ENCODE measurements at regions not wholly inside any gene's neighbourhood (a gene's known extent, or its start where the extent isn't known, plus 50 kb on each side); places are given as distances from the start of the nearest gene placed in this dataset.

DNA sequence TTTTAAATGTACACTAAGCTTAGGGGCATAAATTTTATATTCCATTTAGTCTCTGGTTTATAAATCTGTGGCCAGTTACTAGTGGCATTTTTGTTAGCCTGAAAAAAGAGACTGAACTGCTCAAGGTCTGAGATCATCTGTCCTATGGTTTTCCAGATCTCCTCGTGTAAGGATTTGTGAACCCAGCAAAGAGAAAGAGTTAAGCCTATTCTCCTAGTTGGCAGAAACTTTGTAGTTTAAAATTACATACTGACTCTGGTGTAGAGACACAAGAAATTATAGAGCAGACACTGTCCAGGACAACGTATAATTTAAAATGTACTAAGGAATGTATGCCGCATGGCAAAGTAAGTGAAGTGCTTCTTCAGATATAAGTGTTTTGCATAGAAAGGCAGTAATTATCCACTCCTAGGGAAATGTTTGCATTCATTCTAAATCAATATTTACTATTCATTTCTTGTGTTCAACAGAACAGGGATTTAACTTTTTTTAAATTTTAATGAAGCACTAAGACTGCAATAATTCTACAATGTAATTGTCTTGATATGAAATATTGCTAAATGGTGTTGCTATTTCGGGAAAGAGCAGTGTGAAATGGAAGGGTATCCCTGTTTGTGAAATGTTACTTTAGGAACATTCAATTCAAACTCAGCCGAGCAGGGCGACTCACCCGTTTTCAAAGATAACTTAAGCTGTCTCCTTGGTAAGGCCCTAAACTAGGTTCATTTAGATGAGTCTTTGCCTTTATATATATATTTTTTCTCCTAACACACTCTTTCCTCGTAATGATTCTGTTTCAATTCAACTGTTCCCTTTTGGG, 508.4 kb upstream of the ZEB2 start:
- no peak for DNase-seq
- Histone ChIP-seq H3K27ac (no peak overlapping the region), H3K9me3 (no peaks in the 10 kb centered on the region), H3K36me3 (no peaks in the 10 kb centered on the region), H3K4me3 (no peak overlapping the region), H3K27me3 (peaks cover 0 to 4% (median 0%) of the 10 kb centered on the region in 3 donors), H3K4me1 (peaks cover 0 to 10% (median 0%) of the 10 kb centered on the region in 4 donors)
- TF ChIP-seq, protein P1, sequence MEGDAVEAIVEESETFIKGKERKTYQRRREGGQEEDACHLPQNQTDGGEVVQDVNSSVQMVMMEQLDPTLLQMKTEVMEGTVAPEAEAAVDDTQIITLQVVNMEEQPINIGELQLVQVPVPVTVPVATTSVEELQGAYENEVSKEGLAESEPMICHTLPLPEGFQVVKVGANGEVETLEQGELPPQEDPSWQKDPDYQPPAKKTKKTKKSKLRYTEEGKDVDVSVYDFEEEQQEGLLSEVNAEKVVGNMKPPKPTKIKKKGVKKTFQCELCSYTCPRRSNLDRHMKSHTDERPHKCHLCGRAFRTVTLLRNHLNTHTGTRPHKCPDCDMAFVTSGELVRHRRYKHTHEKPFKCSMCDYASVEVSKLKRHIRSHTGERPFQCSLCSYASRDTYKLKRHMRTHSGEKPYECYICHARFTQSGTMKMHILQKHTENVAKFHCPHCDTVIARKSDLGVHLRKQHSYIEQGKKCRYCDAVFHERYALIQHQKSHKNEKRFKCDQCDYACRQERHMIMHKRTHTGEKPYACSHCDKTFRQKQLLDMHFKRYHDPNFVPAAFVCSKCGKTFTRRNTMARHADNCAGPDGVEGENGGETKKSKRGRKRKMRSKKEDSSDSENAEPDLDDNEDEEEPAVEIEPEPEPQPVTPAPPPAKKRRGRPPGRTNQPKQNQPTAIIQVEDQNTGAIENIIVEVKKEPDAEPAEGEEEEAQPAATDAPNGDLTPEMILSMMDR (IDR thresholded peaks at IDR 0.05) = no peak
- no peak for TF ChIP-seq POLR2A (IDR thresholded peaks at IDR 0.05)
- no peak for TF ChIP-seq POLR2AphosphoS5 (IDR thresholded peaks at IDR 0.05)
- TF ChIP-seq EP300 (IDR thresholded peaks at IDR 0.05) = no peak
- intact Hi-C loops (cut with DNase I) = no loop called here
- 53 to 80% methylated on average over 8 of the region's 8 CpGs for WGBS, 2 donors

DNA sequence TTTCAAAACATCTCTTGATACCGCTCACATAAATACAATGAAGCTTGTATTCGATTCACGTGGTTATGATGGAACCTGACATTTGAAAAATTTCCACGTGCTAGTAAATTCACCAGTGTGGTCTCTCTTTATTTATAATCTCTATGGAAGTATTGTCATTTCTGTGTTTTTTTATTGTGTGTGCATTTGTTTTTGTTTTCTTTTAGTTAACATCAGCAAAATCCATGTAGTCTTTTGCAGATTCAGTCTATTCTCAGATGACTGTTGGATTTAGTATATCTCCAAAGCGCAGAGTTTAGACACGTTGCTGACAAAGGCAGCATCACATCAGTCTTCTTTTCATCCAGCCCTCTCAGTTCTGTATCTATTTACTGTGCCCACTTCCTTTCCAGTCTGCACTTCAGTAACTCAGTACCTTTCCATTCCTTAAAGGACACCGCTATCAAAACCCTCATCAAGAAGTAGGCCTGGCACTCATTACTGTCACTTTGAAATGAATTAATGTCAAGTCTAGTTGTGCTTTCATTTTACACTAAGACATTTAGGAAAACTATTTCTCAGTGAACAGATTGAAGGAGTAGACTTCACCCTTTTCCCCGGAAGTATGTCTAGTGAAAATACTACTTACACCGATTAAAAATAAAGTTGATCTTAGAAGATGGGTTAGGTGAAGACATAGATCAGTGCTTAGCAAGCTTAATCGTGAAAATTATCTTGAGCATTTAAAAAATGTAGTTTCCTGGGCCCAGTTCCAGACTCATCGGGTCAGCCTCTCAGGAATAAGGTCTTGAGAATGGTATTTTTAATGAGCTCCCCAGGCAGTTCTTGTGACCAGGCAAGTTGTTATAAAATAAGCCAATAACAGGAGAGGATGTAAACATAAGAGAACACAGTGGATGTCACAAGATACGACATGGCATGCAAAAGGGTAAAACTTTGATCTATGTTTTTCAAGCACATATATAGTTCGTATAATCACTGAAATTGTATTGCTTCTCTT, 506.8 kb upstream of the ZEB2 start:
- intact Hi-C loops (cut with DNase I) = no loop called here
- Histone ChIP-seq H3K27ac (no peak overlapping the region), H3K9me3 (no peaks in the 10 kb centered on the region), H3K4me1 (peaks cover 0 to 10% (median 0%) of the 10 kb centered on the region in 4 donors), H3K27me3 (peaks cover 0 to 4% (median 0%) of the 10 kb centered on the region in 3 donors), H3K36me3 (no peaks in the 10 kb centered on the region), H3K4me3 (no peak overlapping the region)
- no peak for DNase-seq
- WGBS, 2 donors = 77 to 86% methylated on average over 13 of the region's 13 CpGs
- TF ChIP-seq POLR2A (IDR thresholded peaks at IDR 0.05) = no peak
- TF ChIP-seq POLR2AphosphoS5 (IDR thresholded peaks at IDR 0.05) = no peak
- no peak for TF ChIP-seq EP300 (IDR thresholded peaks at IDR 0.05)

DNA sequence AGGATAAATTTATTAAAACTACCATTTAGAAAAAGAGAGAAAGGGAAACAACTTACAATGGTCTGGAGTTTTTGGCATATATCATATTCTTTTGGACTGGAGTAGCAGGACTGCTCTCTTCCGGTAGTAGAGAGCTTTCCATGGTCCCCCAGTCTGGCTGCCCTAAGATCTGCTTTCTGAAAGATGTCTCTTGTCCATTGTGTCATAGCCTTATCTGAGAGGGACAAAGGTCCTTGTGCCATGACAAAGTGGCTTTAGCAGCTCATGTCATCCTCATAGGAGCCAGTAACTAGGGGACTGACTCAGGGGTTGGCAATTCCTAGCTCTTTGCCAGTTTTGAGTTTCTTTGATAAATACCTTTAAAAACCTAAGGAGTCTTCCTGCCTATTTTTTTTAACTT, 505.5 kb upstream of the ZEB2 start:
- Histone ChIP-seq H3K27ac (no peak overlapping the region), H3K9me3 (no peaks in the 10 kb centered on the region), H3K27me3 (peaks cover 0 to 4% (median 0%) of the 10 kb centered on the region in 3 donors), H3K36me3 (no peaks in the 10 kb centered on the region), H3K4me3 (no peak overlapping the region), H3K4me1 (peaks cover 0 to 10% (median 0%) of the 10 kb centered on the region in 4 donors)
- intact Hi-C loops (cut with DNase I) = no loop called here
- no peak for DNase-seq
- TF ChIP-seq POLR2AphosphoS5 (IDR thresholded peaks at IDR 0.05) = no peak
- TF ChIP-seq EP300 (IDR thresholded peaks at IDR 0.05) = no peak
- TF ChIP-seq POLR2A (IDR thresholded peaks at IDR 0.05) = no peak
- TF ChIP-seq, protein P1 (IDR thresholded peaks at IDR 0.05) = no peak
- WGBS, 2 donors = 93% methylated on average over 1 of the region's 1 CpG

DNA sequence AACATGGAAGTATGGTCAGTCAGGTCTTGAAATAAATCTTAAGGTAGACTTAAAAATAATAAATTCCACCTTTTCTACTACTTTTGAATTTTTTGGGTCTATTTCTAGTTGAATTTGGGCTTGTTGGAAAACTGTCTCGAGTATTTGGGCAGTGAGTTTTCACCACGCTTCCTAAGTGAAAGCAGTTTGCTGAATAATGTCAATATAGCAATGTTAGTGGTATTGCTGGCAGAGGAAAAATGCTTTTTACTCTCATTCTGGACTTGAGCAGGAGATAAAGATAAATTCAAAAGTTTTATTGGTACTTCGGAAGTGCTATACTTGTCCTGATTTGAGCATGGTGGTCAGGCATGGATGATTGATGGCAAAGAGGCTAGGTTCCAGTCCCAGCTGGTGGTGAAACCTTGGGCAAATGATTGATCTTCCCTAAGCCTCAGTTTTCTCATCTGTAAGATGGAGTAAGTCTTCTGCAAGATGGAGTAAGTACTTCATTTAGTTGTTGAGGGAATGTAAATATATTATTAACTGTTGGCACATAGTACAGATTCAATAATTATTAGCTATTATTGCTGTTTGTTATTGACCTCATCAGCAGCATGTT, 503.5 kb upstream of the ZEB2 start:
- Histone ChIP-seq H3K9me3 (no peaks in the 10 kb centered on the region), H3K4me1 (peaks cover 0 to 10% (median 0%) of the 10 kb centered on the region in 4 donors), H3K27me3 (peaks cover 0 to 4% (median 3%) of the 10 kb centered on the region in 3 donors), H3K27ac (no peak overlapping the region), H3K4me3 (no peak overlapping the region), H3K36me3 (no peaks in the 10 kb centered on the region)
- no peak for DNase-seq
- 75 to 85% methylated on average over 3 of the region's 3 CpGs for WGBS, 2 donors
- intact Hi-C loops (cut with DNase I) = no loop called here
- TF ChIP-seq, protein P1 (IDR thresholded peaks at IDR 0.05) = no peak
- TF ChIP-seq POLR2AphosphoS5 (IDR thresholded peaks at IDR 0.05) (no peak), EP300 (IDR thresholded peaks at IDR 0.05) (no peak), POLR2A (IDR thresholded peaks at IDR 0.05) (no peak)

Measured in sigmoid colon (tissue), 6 donors.